ENCODE measurements at regions not wholly inside any gene's neighbourhood (a gene's known extent, or its start where the extent isn't known, plus 50 kb on each side); places are given as distances from the start of the nearest gene placed in this dataset.

DNA sequence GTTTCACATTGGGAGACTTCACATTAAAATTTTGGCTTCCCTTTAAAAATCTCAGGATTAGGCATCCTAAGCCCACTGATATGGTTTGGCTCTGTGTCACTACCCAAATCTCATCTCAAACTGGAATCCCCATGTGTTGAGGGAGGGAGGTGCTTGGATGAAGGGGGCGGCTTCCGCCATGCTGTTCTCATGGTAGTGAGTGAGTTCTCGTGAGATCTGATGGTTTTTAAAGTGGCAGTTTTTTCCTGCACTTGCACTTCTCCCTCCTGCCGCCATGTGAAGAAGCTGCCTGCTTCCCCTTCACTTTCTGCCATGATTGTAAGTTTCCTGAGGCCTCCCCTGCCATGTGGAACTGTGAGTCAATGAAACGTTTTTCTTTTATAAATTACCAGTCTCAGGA lies 65.7 kb upstream of the PLXNC1 start:
- Histone ChIP-seq H3K9me3 (ENCODE audit: control insufficient read depth in 5 of 5, low read length in 5 of 5) (no peaks in the 10 kb centered on the region), H3K27ac (ENCODE audit: low read depth, low read length) (no peak overlapping the region), H3K36me3 (ENCODE audit: control insufficient read depth in 5 of 5, insufficient read depth in 5 of 5, low read length in 5 of 5) (no peaks in the 10 kb centered on the region), H3K9ac (ENCODE audit: low read length in 5 of 5) (no peak overlapping the region), H3K4me1 (ENCODE audit: control insufficient read depth in 5 of 5, insufficient read depth in 5 of 5, low read length in 5 of 5) (peaks cover 0 to 21% (median 14%) of the 10 kb centered on the region in 5 donors), H3K27me3 (ENCODE audit: control insufficient read depth in 5 of 5, insufficient read depth in 4 of 5, low read length in 5 of 5) (no peaks in the 10 kb centered on the region), H3K4me3 (ENCODE audit: low read depth in 1 of 5, low read length in 5 of 5) (no peak overlapping the region)

- H3K27me3 ChIP-seq (ENCODE audit: control insufficient read depth in 5 of 5, insufficient read depth in 4 of 5, low read length in 5 of 5), result no peaks in the 10 kb centered on the region
- H3K4me3 ChIP-seq (ENCODE audit: low read depth in 1 of 5, low read length in 5 of 5), result no peak overlapping the region
- H3K9ac ChIP-seq (ENCODE audit: low read length in 5 of 5), result no peak overlapping the region
- peaks cover 0 to 5% (median 3%) of the 10 kb centered on the region in 5 donors for H3K4me1 ChIP-seq (ENCODE audit: control insufficient read depth in 5 of 5, insufficient read depth in 5 of 5, low read length in 5 of 5)
- no peak overlapping the region for H3K27ac ChIP-seq (ENCODE audit: low read depth, low read length)
- H3K36me3 ChIP-seq (ENCODE audit: control insufficient read depth in 5 of 5, insufficient read depth in 5 of 5, low read length in 5 of 5), result no peaks in the 10 kb centered on the region
- no peaks in the 10 kb centered on the region for H3K9me3 ChIP-seq (ENCODE audit: control insufficient read depth in 5 of 5, low read length in 5 of 5)
Measured at GRCh38 chr12:94089891-94090290, 58.5 kb upstream of the PLXNC1 start.

GRCh38 chr12:94091624-94092023 lies 56.8 kb upstream of the PLXNC1 start:
- peaks cover 0 to 5% (median 3%) of the 10 kb centered on the region in 5 donors for H3K4me1 ChIP-seq (ENCODE audit: control insufficient read depth in 5 of 5, insufficient read depth in 5 of 5, low read length in 5 of 5)
- H3K27me3 ChIP-seq (ENCODE audit: control insufficient read depth in 5 of 5, insufficient read depth in 4 of 5, low read length in 5 of 5), result no peaks in the 10 kb centered on the region
- H3K4me3 ChIP-seq (ENCODE audit: low read depth in 1 of 5, low read length in 5 of 5), result no peak overlapping the region
- H3K9ac ChIP-seq (ENCODE audit: low read length in 5 of 5), result no peak overlapping the region
- no peak overlapping the region for H3K27ac ChIP-seq (ENCODE audit: low read depth, low read length)
- no peaks in the 10 kb centered on the region for H3K9me3 ChIP-seq (ENCODE audit: control insufficient read depth in 5 of 5, low read length in 5 of 5)
- no peaks in the 10 kb centered on the region for H3K36me3 ChIP-seq (ENCODE audit: control insufficient read depth in 5 of 5, insufficient read depth in 5 of 5, low read length in 5 of 5)

DNA sequence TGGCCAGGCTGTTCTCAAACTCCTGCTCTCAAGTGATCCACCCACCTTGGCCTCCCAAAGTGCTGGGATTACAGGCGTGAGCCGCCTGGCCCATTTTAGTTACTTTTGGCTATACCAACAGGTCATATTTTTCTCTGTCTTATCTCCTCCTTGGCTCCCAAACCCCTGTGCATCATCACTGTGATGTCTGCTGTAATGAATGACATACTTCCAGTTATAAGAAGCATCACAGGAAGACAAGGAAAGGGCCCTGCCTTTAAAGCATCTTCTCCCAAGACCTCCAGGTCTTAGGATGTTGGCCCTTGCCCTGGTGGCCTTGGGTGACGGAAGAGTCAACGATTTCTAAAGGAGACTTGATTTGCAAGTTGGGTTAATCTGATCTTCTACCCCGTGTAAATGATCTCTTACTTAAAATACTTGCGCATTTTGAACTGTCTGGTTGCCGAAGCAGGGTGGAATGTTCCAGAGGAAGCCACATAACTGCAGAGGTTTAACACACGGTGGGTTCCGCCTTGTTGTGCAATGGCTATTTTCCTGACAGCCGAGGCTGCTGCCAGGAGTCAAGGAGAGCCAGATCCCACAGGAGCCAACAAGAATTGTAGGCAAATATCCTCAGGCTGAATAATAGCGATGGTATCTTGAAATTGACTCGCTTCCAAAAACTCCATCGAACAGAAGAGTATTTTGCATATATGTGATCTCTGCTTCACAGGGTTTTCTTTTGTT lies 55.7 kb upstream of the PLXNC1 start:
- H3K9me3 ChIP-seq (ENCODE audit: control insufficient read depth in 5 of 5, low read length in 5 of 5), result no peaks in the 10 kb centered on the region
- H3K4me1 ChIP-seq (ENCODE audit: control insufficient read depth in 5 of 5, insufficient read depth in 5 of 5, low read length in 5 of 5), result peaks cover 0 to 5% (median 3%) of the 10 kb centered on the region in 5 donors
- H3K27ac ChIP-seq (ENCODE audit: low read depth, low read length), result no peak overlapping the region

GRCh38 chr12:94094700-94095099 lies 53.7 kb upstream of the PLXNC1 start:
- no peak overlapping the region for H3K4me3 ChIP-seq (ENCODE audit: low read depth in 1 of 5, low read length in 5 of 5)
- no peak overlapping the region for H3K9ac ChIP-seq (ENCODE audit: low read length in 5 of 5)
- H3K9me3 ChIP-seq (ENCODE audit: control insufficient read depth in 5 of 5, low read length in 5 of 5), result no peaks in the 10 kb centered on the region
- H3K27me3 ChIP-seq (ENCODE audit: control insufficient read depth in 5 of 5, insufficient read depth in 4 of 5, low read length in 5 of 5), result no peaks in the 10 kb centered on the region
- H3K4me1 ChIP-seq (ENCODE audit: control insufficient read depth in 5 of 5, insufficient read depth in 5 of 5, low read length in 5 of 5), result peaks cover 0 to 9% (median 5%) of the 10 kb centered on the region in 5 donors
- H3K27ac ChIP-seq (ENCODE audit: low read depth, low read length), result no peak overlapping the region
- no peaks in the 10 kb centered on the region for H3K36me3 ChIP-seq (ENCODE audit: control insufficient read depth in 5 of 5, insufficient read depth in 5 of 5, low read length in 5 of 5)

More for the DNA sequence above, 55.7 kb upstream of the PLXNC1 start:
- H3K36me3 ChIP-seq (ENCODE audit: control insufficient read depth in 5 of 5, insufficient read depth in 5 of 5, low read length in 5 of 5), result no peaks in the 10 kb centered on the region
- H3K9ac ChIP-seq (ENCODE audit: low read length in 5 of 5), result no peak overlapping the region
- no peak overlapping the region for H3K4me3 ChIP-seq (ENCODE audit: low read depth in 1 of 5, low read length in 5 of 5)
- H3K27me3 ChIP-seq (ENCODE audit: control insufficient read depth in 5 of 5, insufficient read depth in 4 of 5, low read length in 5 of 5), result no peaks in the 10 kb centered on the region

GRCh38 chr12:94095618-94096017 lies 52.8 kb upstream of the PLXNC1 start:
- no peaks in the 10 kb centered on the region for H3K36me3 ChIP-seq (ENCODE audit: control insufficient read depth in 5 of 5, insufficient read depth in 5 of 5, low read length in 5 of 5)
- peaks cover 0 to 15% (median 5%) of the 10 kb centered on the region in 5 donors for H3K4me1 ChIP-seq (ENCODE audit: control insufficient read depth in 5 of 5, insufficient read depth in 5 of 5, low read length in 5 of 5)
- H3K9ac ChIP-seq (ENCODE audit: low read length in 5 of 5), result no peak overlapping the region
- no peaks in the 10 kb centered on the region for H3K9me3 ChIP-seq (ENCODE audit: control insufficient read depth in 5 of 5, low read length in 5 of 5)
- H3K4me3 ChIP-seq (ENCODE audit: low read depth in 1 of 5, low read length in 5 of 5), result no peak overlapping the region
- no peak overlapping the region for H3K27ac ChIP-seq (ENCODE audit: low read depth, low read length)
- no peaks in the 10 kb centered on the region for H3K27me3 ChIP-seq (ENCODE audit: control insufficient read depth in 5 of 5, insufficient read depth in 4 of 5, low read length in 5 of 5)

- Histone ChIP-seq H3K9ac (ENCODE audit: low read length in 5 of 5) (no peak overlapping the region), H3K4me3 (ENCODE audit: low read depth in 1 of 5, low read length in 5 of 5) (no peak overlapping the region), H3K27me3 (ENCODE audit: control insufficient read depth in 5 of 5, insufficient read depth in 4 of 5, low read length in 5 of 5) (no peaks in the 10 kb centered on the region), H3K36me3 (ENCODE audit: control insufficient read depth in 5 of 5, insufficient read depth in 5 of 5, low read length in 5 of 5) (no peaks in the 10 kb centered on the region), H3K4me1 (ENCODE audit: control insufficient read depth in 5 of 5, insufficient read depth in 5 of 5, low read length in 5 of 5) (peaks cover 0 to 31% (median 17%) of the 10 kb centered on the region in 5 donors), H3K9me3 (ENCODE audit: control insufficient read depth in 5 of 5, low read length in 5 of 5) (no peaks in the 10 kb centered on the region), H3K27ac (ENCODE audit: low read depth, low read length) (no peak overlapping the region)
Measured at GRCh38 chr12:94098466-94098865, 49.9 kb upstream of the PLXNC1 start.
